K562 (cell line): ENCODE measurements at regions not wholly inside any gene's neighbourhood (a gene's known extent, or its start where the extent isn't known, plus 50 kb on each side); places are given as distances from the start of the nearest gene placed in this dataset.

Experiments
- CBFB ChIP-seq: sonication (generic); formaldehyde crosslinking; IDR thresholded peaks from 2 replicates; pipeline ENCODE4 v1.4.0; 2020; ENCODE audit warnings: mild to moderate bottlenecking, missing genetic modification reagents
- EGR1 ChIP-seq: fragments of 450-650 bp; conservative IDR thresholded peaks from 2 replicates; pipeline ENCODE4 v1.6.1; 2017; ENCODE audit warnings: mild to moderate bottlenecking
- HDAC3 ChIP-seq: fragments of 450-650 bp; IDR thresholded peaks from 2 replicates; pipeline ENCODE4 v1.6.1; 2018; ENCODE audit warnings: borderline replicate concordance, mild to moderate bottlenecking, moderate library complexity; ENCODE audit not compliant: partially characterized antibody
- KAT8 ChIP-seq: fragments of 450-650 bp; IDR thresholded peaks from 2 replicates; pipeline ENCODE4 v1.6.1; 2016; ENCODE audit warnings: low read depth, mild to moderate bottlenecking
- KDM2B ChIP-seq: fragments of 250-450 bp; sonication (Bioruptor Pico); IDR thresholded peaks from 2 replicates; pipeline ENCODE4 v1.8.0; 2021; ENCODE audit warnings: mild to moderate bottlenecking, moderate library complexity
- POLR2A ChIP-seq: fragments of 450-650 bp; conservative IDR thresholded peaks from 2 replicates; pipeline ENCODE4 v1.6.1; 2016
- RFX5 ChIP-seq: IDR thresholded peaks from 2 replicates; pipeline ENCODE4 v1.6.1; 2011; ENCODE audit warnings: low read depth, mild to moderate bottlenecking, improper control_type of control experiment, low read length
- SRSF9 ChIP-seq: fragments of 200-400 bp; formaldehyde crosslinking; IDR thresholded peaks from 2 replicates; pipeline ENCODE4 v1.6.1; 2017; ENCODE audit warnings: low read depth, low read length, borderline replicate concordance
- ZNF174 ChIP-seq: fragments of 250-450 bp; sonication (Bioruptor Pico); IDR thresholded peaks from 2 replicates; pipeline ENCODE4 v1.4.0; 2020; ENCODE audit warnings: mild to moderate bottlenecking
- TF ChIP-seq, protein P1 (sequence below): fragments of 200-600 bp; sonication (generic); IDR thresholded peaks from one replicate; pipeline ENCODE4 v1.6.1; 2012; ENCODE audit warnings: mild to moderate bottlenecking, low read depth, low read length, inconsistent platforms
- TF ChIP-seq, protein P2 (sequence below), 2 experiments: fragments of 450-650 bp; formaldehyde crosslinking in 1 of 2; IDR thresholded peaks; 2 replicates each; pipeline versions ENCODE4 v1.4.0 to v1.6.1; 2014 to 2020; ENCODE audit warnings: mild to moderate bottlenecking in 2 of 2, borderline replicate concordance in 1 of 2, low read depth in 1 of 2
- TF ChIP-seq, protein P3 (sequence below): fragments of 450-650 bp; formaldehyde crosslinking; IDR thresholded peaks from 2 replicates; pipeline ENCODE4 v1.4.0; 2022; ENCODE audit warnings: mild to moderate bottlenecking, moderate library complexity
- TF ChIP-seq, protein P4 (sequence below): sonication (generic); formaldehyde crosslinking; IDR thresholded peaks from 2 replicates; pipeline ENCODE4 v1.5.0; 2020; ENCODE audit warnings: missing genetic modification reagents

DNA sequence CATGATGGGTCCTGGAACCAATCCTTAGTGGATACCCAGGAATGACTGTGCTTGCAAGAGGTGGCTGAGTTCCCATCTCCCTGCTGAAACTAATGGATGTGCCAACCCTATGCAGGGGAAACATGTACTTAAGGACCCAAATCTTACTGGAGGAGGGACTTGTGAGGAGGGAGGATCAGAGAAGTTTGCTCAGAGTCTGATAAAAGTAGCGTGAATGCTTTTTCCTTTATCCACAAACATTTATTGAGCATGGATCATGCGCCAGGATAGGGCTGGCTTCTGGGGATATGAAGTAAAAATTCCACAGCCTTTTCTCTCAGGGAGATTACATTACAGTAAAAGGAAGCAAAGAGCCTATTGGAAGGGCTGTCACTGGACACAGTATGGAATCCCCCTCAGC lies 358.5 kb downstream of the RPS24 start:
- TF ChIP-seq KAT8, result no peak
- TF ChIP-seq EGR1, result no peak
- TF ChIP-seq SRSF9, result no peak
- TF ChIP-seq RFX5, result no peak
- TF ChIP-seq, protein P1, sequence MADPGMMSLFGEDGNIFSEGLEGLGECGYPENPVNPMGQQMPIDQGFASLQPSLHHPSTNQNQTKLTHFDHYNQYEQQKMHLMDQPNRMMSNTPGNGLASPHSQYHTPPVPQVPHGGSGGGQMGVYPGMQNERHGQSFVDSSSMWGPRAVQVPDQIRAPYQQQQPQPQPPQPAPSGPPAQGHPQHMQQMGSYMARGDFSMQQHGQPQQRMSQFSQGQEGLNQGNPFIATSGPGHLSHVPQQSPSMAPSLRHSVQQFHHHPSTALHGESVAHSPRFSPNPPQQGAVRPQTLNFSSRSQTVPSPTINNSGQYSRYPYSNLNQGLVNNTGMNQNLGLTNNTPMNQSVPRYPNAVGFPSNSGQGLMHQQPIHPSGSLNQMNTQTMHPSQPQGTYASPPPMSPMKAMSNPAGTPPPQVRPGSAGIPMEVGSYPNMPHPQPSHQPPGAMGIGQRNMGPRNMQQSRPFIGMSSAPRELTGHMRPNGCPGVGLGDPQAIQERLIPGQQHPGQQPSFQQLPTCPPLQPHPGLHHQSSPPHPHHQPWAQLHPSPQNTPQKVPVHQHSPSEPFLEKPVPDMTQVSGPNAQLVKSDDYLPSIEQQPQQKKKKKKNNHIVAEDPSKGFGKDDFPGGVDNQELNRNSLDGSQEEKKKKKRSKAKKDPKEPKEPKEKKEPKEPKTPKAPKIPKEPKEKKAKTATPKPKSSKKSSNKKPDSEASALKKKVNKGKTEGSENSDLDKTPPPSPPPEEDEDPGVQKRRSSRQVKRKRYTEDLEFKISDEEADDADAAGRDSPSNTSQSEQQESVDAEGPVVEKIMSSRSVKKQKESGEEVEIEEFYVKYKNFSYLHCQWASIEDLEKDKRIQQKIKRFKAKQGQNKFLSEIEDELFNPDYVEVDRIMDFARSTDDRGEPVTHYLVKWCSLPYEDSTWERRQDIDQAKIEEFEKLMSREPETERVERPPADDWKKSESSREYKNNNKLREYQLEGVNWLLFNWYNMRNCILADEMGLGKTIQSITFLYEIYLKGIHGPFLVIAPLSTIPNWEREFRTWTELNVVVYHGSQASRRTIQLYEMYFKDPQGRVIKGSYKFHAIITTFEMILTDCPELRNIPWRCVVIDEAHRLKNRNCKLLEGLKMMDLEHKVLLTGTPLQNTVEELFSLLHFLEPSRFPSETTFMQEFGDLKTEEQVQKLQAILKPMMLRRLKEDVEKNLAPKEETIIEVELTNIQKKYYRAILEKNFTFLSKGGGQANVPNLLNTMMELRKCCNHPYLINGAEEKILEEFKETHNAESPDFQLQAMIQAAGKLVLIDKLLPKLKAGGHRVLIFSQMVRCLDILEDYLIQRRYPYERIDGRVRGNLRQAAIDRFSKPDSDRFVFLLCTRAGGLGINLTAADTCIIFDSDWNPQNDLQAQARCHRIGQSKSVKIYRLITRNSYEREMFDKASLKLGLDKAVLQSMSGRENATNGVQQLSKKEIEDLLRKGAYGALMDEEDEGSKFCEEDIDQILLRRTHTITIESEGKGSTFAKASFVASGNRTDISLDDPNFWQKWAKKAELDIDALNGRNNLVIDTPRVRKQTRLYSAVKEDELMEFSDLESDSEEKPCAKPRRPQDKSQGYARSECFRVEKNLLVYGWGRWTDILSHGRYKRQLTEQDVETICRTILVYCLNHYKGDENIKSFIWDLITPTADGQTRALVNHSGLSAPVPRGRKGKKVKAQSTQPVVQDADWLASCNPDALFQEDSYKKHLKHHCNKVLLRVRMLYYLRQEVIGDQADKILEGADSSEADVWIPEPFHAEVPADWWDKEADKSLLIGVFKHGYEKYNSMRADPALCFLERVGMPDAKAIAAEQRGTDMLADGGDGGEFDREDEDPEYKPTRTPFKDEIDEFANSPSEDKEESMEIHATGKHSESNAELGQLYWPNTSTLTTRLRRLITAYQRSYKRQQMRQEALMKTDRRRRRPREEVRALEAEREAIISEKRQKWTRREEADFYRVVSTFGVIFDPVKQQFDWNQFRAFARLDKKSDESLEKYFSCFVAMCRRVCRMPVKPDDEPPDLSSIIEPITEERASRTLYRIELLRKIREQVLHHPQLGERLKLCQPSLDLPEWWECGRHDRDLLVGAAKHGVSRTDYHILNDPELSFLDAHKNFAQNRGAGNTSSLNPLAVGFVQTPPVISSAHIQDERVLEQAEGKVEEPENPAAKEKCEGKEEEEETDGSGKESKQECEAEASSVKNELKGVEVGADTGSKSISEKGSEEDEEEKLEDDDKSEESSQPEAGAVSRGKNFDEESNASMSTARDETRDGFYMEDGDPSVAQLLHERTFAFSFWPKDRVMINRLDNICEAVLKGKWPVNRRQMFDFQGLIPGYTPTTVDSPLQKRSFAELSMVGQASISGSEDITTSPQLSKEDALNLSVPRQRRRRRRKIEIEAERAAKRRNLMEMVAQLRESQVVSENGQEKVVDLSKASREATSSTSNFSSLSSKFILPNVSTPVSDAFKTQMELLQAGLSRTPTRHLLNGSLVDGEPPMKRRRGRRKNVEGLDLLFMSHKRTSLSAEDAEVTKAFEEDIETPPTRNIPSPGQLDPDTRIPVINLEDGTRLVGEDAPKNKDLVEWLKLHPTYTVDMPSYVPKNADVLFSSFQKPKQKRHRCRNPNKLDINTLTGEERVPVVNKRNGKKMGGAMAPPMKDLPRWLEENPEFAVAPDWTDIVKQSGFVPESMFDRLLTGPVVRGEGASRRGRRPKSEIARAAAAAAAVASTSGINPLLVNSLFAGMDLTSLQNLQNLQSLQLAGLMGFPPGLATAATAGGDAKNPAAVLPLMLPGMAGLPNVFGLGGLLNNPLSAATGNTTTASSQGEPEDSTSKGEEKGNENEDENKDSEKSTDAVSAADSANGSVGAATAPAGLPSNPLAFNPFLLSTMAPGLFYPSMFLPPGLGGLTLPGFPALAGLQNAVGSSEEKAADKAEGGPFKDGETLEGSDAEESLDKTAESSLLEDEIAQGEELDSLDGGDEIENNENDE, result no peak
- TF ChIP-seq ZNF174 (CRISPR knock-in tag), result no peak
- TF ChIP-seq POLR2A, result no peak
- no peak for TF ChIP-seq HDAC3
- TF ChIP-seq, protein P2, sequence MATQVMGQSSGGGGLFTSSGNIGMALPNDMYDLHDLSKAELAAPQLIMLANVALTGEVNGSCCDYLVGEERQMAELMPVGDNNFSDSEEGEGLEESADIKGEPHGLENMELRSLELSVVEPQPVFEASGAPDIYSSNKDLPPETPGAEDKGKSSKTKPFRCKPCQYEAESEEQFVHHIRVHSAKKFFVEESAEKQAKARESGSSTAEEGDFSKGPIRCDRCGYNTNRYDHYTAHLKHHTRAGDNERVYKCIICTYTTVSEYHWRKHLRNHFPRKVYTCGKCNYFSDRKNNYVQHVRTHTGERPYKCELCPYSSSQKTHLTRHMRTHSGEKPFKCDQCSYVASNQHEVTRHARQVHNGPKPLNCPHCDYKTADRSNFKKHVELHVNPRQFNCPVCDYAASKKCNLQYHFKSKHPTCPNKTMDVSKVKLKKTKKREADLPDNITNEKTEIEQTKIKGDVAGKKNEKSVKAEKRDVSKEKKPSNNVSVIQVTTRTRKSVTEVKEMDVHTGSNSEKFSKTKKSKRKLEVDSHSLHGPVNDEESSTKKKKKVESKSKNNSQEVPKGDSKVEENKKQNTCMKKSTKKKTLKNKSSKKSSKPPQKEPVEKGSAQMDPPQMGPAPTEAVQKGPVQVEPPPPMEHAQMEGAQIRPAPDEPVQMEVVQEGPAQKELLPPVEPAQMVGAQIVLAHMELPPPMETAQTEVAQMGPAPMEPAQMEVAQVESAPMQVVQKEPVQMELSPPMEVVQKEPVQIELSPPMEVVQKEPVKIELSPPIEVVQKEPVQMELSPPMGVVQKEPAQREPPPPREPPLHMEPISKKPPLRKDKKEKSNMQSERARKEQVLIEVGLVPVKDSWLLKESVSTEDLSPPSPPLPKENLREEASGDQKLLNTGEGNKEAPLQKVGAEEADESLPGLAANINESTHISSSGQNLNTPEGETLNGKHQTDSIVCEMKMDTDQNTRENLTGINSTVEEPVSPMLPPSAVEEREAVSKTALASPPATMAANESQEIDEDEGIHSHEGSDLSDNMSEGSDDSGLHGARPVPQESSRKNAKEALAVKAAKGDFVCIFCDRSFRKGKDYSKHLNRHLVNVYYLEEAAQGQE (IDR thresholded peaks at IDR 0.05; ENCODE audit: borderline replicate concordance), result no peak
- TF ChIP-seq, protein P2 (CRISPR knock-in tag; IDR thresholded peaks at IDR 0.05; ENCODE audit: low read depth), result no peak
- no peak for TF ChIP-seq CBFB (CRISPR knock-in tag)
- TF ChIP-seq, protein P3, sequence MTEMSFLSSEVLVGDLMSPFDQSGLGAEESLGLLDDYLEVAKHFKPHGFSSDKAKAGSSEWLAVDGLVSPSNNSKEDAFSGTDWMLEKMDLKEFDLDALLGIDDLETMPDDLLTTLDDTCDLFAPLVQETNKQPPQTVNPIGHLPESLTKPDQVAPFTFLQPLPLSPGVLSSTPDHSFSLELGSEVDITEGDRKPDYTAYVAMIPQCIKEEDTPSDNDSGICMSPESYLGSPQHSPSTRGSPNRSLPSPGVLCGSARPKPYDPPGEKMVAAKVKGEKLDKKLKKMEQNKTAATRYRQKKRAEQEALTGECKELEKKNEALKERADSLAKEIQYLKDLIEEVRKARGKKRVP (CRISPR knock-in tag), result no peak
- TF ChIP-seq, protein P4, sequence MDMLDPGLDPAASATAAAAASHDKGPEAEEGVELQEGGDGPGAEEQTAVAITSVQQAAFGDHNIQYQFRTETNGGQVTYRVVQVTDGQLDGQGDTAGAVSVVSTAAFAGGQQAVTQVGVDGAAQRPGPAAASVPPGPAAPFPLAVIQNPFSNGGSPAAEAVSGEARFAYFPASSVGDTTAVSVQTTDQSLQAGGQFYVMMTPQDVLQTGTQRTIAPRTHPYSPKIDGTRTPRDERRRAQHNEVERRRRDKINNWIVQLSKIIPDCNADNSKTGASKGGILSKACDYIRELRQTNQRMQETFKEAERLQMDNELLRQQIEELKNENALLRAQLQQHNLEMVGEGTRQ, result no peak
- no peak for TF ChIP-seq KDM2B
